ENCODE measurements at regions not wholly inside any gene's neighbourhood (a gene's known extent, or its start where the extent isn't known, plus 50 kb on each side); places are given as distances from the start of the nearest gene placed in this dataset.

- H3K79me2 ChIP-seq (ENCODE audit: control insufficient read depth, insufficient read depth, low read length): no peaks in the 10 kb centered on the region
- dilution Hi-C loops (cut with MboI; ENCODE audit: extremely low pct_ligation_motif_present, low sequenced_read_pairs): no loop called here
- TF ChIP-seq CTCF (optimal IDR thresholded peaks at IDR 0.05 in 1 of 3, IDR thresholded peaks at IDR 0.05 in 1 of 3, conservative IDR thresholded peaks at IDR 0.05 in 1 of 3; ENCODE audit: extremely low read depth in 1 of 3, insufficient read depth in 2 of 3, low read length in 3 of 3) (no peak), EZH2 (IDR thresholded peaks at IDR 0.05; ENCODE audit: low read length) (no peak)
- FAIRE-seq: no peak
- no peak overlapping the region for H3K4me3 ChIP-seq (ENCODE audit: control insufficient read depth in 2 of 3, extremely low read depth in 1 of 3, insufficient read depth in 2 of 3, low read depth in 1 of 3, low read length in 3 of 3)
- H3K4me2 ChIP-seq (ENCODE audit: control insufficient read depth, extremely low read depth, insufficient read depth, low read depth, low read length): no peak overlapping the region
- no peak overlapping the region for H3K9ac ChIP-seq (ENCODE audit: control insufficient read depth, extremely low read depth, insufficient read depth, low read length)
- H4K20me1 ChIP-seq (ENCODE audit: control insufficient read depth, extremely low read depth, insufficient read depth, low read length): no peaks in the 10 kb centered on the region
- H3K9me1 ChIP-seq (ENCODE audit: control insufficient read depth, extremely low read depth, insufficient read depth, low read length): no peaks in the 10 kb centered on the region
- H2AFZ ChIP-seq (ENCODE audit: control insufficient read depth, low read length): no peak overlapping the region
- H3K4me1 ChIP-seq (ENCODE audit: control insufficient read depth, extremely low read depth, insufficient read depth, low read length): peaks cover 12% of the 10 kb centered on the region
- no peaks in the 10 kb centered on the region for H3K36me3 ChIP-seq (ENCODE audit: control insufficient read depth in 2 of 2, extremely low read depth in 1 of 2, insufficient read depth in 2 of 2, low read length in 2 of 2)
- no peak for DNase-seq (ENCODE audit: low read depth, low spot score)
- H3K27ac ChIP-seq (ENCODE audit: control insufficient read depth, insufficient read depth, low read length): no peak overlapping the region
- H3K9me3 ChIP-seq (ENCODE audit: control insufficient read depth, low read depth, low read length): peaks cover 3% of the 10 kb centered on the region
- H3K27me3 ChIP-seq (ENCODE audit: control insufficient read depth, extremely low read depth, insufficient read depth, low read length): no peaks in the 10 kb centered on the region
Measured at GRCh38 chr5:143534761-143535154, 131.3 kb upstream of the NR3C1 start.

- Histone ChIP-seq H3K79me2 (ENCODE audit: control insufficient read depth, insufficient read depth, low read length) (no peaks in the 10 kb centered on the region), H2AFZ (ENCODE audit: control insufficient read depth, low read length) (no peak overlapping the region), H3K4me3 (ENCODE audit: control insufficient read depth in 2 of 3, extremely low read depth in 1 of 3, insufficient read depth in 2 of 3, low read depth in 1 of 3, low read length in 3 of 3) (no peak overlapping the region), H3K9me3 (ENCODE audit: control insufficient read depth, low read depth, low read length) (no peaks in the 10 kb centered on the region), H3K36me3 (ENCODE audit: control insufficient read depth in 2 of 2, extremely low read depth in 1 of 2, insufficient read depth in 2 of 2, low read length in 2 of 2) (no peaks in the 10 kb centered on the region), H3K27me3 (ENCODE audit: control insufficient read depth, extremely low read depth, insufficient read depth, low read length) (no peaks in the 10 kb centered on the region), H3K4me1 (ENCODE audit: control insufficient read depth, extremely low read depth, insufficient read depth, low read length) (peaks cover 12% of the 10 kb centered on the region), H4K20me1 (ENCODE audit: control insufficient read depth, extremely low read depth, insufficient read depth, low read length) (no peaks in the 10 kb centered on the region), H3K27ac (ENCODE audit: control insufficient read depth, insufficient read depth, low read length) (no peak overlapping the region), H3K9ac (ENCODE audit: control insufficient read depth, extremely low read depth, insufficient read depth, low read length) (no peak overlapping the region), H3K9me1 (ENCODE audit: control insufficient read depth, extremely low read depth, insufficient read depth, low read length) (no peaks in the 10 kb centered on the region), H3K4me2 (ENCODE audit: control insufficient read depth, extremely low read depth, insufficient read depth, low read depth, low read length) (no peak overlapping the region)
- dilution Hi-C loops (cut with MboI; ENCODE audit: extremely low pct_ligation_motif_present, low sequenced_read_pairs): no loop called here
- no peak for FAIRE-seq
- TF ChIP-seq EZH2 (IDR thresholded peaks at IDR 0.05; ENCODE audit: low read length) (no peak), CTCF (optimal IDR thresholded peaks at IDR 0.05 in 1 of 3, IDR thresholded peaks at IDR 0.05 in 1 of 3, conservative IDR thresholded peaks at IDR 0.05 in 1 of 3; ENCODE audit: extremely low read depth in 1 of 3, insufficient read depth in 2 of 3, low read length in 3 of 3) (no peak)
- DNase-seq (ENCODE audit: low read depth, low spot score): no peak
Measured at GRCh38 chr5:143533978-143534760, 130.7 kb upstream of the NR3C1 start.
